ENCODE measurements at regions not wholly inside any gene's neighbourhood (a gene's known extent, or its start where the extent isn't known, plus 50 kb on each side); places are given as distances from the start of the nearest gene placed in this dataset.
"Not testable (repeated sequence)": the region's sequence is repeated elsewhere in the genome, so short reads cannot be mapped to it uniquely, and the experiment has no call there.

DNA sequence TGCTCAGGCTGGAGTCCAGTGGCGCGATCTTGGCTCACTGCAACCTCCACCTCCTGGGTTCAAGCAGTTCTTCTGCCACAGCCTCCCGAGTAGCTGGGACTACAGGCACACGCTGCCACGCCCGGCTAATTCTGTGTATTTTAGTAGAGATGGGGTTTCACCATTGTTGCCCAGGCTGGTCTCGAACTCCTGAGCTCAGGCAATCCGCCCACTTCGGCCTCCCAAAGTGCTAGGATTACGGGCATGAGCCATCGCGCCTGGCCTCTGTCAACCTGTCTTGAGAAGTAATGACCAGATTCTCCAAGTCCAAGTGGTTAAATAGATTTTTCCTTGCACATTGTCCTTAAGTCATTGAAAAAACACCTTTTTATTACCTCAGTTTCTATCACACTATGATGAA, 283.7 kb downstream of the KCNJ2 start:
- DNase-seq, result not testable (repeated sequence)

DNA sequence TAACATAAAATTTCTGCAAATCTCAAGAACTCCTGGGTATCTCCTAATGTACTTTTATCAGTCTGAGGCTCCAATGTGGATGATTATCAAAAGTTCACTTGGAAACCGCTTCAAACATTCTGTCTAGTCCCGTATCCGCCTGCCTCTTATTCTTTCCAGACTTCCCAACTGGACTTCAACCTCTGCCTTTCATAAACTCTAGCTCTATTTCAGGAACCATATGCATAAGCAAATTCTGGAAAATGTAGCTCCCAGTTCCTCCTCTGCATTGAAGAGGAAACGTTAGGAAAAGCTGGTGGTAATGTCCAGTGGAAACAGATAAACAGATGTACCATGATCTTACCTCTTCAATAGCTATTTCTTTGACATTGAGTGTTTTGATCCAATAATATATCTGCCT, 285.0 kb downstream of the KCNJ2 start:
- DNase-seq, result no peak

DNA sequence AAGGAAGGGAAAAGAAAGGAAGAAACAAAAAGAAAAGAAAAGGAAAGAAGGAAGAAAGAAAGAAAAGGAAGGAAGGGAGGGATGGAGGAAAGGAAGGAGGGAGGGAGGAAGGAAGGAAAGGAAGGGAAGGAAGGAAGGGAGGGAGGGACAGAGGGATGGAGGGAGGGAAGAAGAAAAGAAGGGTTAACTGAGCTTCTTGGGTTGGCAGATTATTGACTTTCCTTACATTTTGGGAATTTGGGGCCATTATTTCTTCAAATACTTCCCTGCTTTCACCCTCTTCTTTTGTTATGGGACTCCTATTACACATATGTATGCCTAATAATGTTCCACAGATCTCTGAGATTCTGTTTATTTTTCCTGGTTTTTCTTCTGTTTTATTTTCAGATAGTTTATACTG, 285.6 kb downstream of the KCNJ2 start:
- DNase-seq, result no peak

DNA sequence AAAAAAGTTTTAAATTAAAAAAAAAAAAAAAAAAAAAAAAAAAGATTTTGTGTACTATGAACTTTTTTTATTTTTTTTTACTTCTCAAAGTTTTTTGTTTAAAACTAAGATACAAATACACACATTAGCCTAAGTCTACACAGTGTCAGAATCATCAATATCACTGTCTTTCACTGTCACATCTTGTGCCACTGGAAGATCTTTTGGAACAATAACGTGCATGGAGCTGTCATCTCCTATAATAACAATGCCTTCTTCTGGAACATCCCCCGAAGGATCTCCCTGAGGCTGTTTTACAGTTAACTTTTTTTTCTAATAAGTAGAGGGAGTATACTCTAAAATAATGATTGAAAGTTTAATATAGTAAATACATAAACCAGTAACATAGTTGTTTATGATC, 295.7 kb downstream of the KCNJ2 start:
- no peak for DNase-seq

DNA sequence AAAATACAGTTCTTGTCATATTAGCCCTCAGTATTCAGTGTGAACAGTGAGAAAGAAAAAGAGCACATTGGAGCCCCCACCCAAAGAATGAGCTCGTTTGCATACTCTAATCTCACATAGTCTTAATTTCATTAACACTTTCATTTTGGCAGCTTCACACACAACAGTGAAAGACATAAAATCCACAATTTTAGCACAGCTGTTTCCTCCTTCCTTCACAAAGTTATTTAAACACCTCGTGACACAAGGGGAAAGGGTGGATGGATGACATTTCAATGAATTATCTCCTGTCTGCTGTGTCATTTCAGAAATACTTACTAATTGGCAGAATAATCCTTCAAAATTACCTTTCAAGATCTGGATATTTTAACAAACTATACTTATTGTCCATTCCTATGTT, 299.3 kb downstream of the KCNJ2 start:
- DNase-seq, result no peak

DNA sequence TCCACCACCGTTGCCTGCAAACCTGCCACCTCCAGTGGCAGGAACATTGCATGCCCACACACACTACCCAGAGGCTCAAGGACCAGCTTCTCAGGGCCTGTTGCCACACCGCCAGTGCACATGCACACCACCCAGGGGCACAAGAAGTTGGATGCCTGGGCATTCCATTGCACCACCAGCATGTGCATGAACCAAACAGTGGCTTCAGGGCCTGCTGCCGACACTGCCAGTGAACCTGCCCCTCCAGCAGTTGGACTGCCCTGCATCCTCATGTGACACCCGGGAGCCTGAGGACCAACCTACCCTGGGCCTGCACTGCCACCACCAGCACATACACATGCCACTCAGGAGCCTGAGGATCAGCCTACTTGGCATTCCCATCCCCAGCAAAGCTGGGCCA, 303.7 kb downstream of the KCNJ2 start:
- DNase-seq, result no peak

DNA sequence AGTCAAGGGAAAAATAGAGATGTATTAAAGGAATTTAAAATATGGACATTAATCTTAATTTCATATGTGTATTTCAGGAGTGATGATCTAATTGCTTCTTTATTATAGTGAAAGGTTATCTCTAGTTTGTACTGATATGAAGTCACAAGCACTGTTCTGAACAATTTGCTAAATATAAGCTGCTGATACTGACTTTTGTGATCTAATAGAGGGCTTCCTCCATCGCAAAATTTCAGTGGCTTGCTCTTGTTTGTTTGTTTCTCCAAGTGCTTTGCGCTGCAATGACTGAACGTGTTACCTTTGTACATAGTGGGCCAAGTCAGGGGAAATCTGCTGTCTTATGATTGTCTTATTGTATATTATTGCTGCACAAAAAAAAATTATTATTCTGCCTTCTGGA, 307.0 kb downstream of the KCNJ2 start:
- DNase-seq, result no peak

DNA sequence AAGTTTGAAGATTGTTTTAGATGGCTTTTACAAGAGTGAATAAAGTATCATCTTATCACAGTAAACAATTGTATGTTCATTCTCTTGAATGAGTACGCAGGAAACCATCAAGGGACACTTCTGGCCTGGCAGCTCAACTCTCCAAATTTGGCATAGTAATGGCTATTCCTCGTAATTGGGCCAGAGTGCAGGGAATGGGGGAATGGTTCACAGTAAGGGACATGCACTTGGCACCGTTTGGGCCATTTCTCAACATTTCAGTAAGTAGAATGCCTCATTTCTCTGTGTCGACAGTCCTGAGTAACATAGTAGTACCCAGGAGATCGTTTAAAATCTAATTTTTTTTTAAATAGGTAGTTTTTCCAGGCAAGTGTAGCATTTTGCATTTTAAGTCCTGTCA, 309.6 kb downstream of the KCNJ2 start:
- no peak for DNase-seq

DNA sequence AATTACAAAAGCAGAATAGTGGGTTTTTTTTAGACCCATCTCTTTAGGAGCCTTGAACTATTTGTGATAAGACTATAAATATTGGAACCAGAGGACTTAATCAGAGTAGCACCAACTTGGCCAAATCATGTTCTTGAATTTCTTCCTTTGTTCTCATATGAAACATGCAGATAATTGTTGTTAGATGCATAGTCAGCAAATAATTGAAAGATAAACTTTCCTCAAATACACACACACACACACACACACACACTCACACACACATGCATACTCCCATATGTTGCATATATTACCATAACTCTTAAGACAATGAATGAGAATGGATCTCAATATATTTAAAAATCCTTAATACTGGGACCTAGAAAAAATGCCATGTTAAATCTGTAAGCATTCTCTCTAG, 310.4 kb downstream of the KCNJ2 start:
- DNase-seq, result no peak

DNA sequence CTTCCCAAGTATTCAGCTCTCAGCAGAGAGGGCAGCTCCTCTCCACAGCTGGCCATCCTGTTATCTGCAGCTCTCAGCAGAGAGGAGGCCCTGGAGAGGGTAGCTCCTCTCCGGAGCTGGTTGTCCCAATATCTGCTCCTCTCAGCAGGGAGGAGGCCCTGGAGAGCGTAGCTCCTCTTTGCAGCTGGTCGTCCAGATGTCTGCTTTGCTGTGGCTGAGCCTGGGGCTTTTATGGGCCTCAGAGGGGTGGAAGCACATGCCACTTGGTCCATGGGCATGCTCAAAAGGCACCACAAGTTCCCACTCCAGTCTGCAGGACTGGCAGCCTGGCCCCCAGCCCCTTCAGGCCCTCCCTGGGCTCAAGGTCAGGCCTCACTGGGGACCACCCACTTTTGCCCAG, 314.3 kb downstream of the KCNJ2 start:
- DNase-seq, result no peak

DNA sequence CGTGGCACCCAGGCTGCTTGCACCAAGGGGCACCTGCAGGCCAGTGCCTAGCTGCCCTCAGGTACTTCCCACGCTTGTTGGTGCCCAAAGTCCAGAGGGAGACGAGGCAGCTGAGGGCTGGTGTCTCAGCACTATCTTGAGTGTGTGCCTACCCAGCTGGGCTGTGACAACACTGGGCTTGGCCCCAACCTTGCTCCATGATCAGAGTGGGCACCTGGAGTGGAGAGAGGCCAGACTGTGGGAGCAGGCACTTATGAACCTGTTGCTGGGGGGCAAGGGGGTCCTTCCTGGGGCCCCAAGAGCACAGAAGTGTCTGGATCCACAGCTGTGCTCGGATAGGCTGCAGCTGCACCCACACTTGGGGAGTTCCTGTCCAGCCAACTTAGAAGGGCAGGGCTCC, 314.7 kb downstream of the KCNJ2 start:
- no peak for DNase-seq

DNA sequence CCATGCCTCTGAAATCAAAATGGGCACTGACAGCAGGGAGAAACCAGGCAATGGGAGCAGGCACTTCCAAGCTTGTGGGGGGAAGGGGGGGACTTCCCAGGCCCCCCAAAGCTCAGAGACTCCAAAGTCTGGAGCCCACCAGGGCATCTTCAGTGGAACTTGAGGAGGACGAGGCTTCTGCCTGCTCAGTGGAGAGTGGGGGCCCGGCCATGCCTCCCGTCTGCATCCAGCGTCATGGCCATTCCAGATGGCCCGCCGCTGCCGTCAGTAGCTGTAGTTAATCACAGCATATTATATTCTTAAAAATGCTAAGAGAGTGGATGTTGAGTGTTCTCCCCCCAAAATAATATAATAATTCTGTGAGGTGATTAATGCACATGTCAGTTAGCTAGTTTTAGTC, 315.2 kb downstream of the KCNJ2 start:
- no peak for DNase-seq

DNA sequence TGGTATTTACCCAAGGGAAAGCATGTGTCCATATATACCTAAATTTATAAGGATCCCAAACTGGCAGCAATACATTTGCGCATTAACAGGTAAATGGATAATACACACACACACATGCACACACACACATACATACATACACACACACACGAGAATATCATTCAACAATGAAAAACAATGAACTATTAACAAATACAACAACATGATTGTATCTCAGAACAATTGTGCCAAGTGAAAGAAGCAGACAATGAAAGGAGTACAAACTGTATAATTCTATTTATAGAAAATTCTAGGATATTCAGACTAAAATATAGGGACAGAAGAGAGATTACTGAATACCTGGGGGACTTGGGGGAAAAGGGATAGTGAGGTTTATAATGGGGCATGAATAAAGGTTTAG, 323.0 kb downstream of the KCNJ2 start:
- DNase-seq, result no peak

DNA sequence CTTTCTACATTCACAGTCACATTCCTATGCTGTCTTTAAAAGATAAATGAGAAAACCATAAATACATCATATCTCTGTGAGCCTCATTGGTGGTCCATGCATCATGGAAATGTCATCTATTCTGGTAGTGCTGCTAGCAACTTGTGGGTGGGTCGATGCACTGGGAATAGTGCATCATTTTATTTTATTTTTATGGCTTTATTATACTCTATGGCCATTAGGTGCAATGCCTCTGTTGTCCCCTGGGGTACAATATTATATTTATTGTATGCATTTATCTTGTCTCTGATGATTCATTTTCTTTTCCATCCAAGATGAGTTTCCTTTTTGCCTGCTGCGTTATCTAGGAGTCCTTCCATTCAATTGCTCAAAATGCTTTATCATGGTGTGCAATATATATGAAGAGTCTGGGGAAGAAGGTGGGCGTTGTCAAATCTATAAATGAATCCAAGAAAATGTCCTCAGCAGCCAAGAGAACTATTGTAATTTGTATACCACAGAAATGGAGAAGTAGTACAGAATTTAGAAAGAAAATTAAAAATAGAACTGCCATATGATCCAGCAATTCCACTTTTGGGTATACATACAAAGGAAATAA, 324.0 kb downstream of the KCNJ2 start:
- DNase-seq, result no peak

DNA sequence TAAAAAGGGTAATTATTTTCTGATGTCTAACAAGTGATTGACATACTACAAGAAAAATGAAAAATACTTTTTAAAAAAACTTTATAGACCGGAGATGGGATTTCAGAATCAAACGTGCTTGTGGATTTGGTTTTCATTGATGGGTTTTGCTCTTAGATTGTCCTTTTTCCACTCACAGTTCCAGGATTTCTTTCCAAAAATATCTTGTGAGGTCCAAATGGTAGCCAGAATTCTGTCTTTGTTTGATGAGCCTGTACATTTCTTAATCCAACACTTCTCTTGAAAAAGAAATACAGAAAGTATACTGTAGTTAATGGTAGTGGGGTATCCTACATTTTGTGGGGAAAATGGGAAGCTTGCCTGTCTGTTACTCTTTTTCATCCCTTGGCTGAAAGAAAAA, 329.3 kb downstream of the KCNJ2 start:
- DNase-seq, result no peak

DNA sequence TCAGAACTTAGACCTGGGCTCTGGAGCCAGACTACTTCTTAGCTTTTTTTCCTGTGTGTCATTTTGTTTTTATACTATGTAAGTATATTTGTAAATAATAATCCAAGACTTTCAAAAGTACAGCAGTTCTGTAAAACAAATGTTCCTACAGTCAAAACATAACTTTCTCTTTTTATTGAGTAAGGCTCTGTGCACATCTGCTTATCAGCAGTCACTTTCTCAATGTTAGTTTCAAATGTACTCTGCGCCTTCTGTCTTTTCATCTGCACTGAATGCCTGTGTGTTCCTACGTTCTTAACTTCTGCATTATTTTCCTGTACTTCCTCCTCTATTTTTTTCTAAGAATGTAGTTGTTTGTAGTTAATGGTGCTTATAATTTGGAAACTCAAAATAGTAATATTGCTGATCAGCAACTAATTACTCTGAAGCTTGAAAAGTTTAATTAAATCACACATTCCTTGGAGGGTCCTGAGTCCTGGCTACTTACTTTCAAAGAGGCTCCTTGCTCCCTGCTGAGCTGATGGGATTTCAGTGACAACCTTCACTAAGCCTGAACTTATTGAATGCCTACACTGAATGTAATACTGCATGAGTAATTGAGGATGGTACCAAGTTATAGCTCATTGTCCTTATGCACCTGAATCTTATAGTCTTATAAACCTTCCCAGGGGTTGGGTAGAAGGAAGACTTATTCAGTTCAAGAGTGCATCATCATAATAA, 329.9 kb downstream of the KCNJ2 start:
- DNase-seq, result no peak

DNA sequence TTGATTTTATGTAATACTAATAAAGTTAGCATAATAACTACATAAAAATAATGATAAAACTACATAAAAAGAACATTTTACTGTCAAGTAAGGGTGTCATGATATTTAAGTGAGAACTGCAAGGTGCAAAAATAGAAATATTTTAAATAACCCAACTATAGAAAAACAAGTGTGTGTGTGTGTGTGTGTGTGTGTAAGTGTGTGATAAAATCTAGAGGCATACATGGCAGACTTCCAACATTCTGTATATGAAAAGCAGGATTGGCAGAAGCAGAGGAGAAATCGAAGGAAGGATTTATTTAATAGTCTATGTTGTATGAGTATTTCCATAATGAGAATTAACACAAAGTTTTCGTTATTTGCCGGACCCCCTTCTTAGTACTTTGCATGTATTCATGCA, 334.1 kb downstream of the KCNJ2 start:
- DNase-seq, result no peak

DNA sequence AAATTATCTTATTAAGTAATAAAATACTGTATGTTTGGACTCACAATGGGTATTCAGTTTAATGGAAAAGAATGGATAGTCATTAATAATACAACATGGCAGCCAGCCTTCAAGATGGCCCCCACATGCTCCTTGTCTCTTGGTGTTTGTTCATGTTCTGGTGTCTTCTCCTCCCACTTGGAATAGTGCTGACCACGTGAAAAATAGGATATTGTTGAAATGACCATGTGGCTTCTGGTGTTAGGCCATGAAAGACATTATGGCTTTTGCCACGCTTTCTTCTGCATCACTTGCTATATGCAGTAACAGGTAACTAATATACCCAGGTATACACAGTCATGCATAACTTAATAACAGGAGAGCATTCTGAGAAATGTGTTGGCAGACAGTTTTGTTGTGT, 341.0 kb downstream of the KCNJ2 start:
- no peak for DNase-seq

DNA sequence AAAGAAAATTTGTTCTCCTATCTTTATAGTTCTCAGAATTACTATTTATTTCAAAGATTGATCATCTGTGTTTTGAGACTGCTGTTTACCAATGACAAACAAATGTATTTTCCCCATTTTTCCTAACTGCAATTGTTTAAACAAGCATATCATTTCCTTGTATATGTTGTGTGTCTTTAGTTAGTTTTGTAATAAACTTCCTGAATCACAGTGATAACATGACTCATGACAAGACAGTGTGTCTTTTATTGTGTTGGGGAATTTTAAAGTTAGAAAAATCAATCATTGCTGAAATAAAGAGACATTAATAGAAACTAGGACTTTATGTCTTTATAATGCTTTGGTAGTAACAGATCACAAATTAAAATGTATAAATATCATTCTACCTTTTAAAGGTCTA, 348.5 kb downstream of the KCNJ2 start:
- DNase-seq, result no peak

DNA sequence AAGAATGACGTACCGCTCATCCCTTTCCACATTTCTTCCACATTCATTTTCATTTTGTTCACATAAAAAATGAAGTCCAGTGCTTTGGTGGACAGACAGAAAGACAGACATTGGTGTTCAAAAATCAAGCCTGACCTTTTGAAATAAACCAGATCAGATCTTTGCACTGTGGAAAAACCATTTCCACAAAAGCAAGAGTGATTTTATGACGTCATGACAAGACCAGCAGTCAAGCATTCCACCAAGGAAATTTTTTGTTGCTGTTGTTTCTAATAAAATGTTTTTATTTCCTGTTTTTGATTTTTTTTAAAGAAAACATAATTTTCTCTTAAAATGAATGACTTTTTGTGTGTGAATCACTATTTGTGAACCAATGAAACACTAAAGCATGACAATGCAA, 350.0 kb downstream of the KCNJ2 start:
- no peak for DNase-seq

DNA sequence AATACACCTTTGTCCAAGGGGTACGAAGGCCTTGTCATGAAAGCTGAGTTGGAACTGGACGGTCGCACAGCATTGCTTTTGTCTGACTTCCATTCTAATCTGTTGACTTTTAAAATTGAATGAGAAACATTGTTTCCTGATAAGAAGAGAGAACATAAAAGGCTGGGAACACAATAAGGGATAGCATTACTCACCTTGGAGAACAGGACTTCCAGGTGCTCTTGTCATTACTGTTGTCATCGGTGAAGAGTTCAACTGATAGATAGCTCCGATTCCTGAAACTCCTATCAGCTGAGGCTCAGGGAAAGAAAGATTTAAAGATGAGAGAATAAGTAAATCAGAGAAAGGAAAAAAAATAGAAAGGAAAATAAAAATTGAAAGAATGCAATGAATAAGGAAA, 351.1 kb downstream of the KCNJ2 start:
- no peak for DNase-seq

DNA sequence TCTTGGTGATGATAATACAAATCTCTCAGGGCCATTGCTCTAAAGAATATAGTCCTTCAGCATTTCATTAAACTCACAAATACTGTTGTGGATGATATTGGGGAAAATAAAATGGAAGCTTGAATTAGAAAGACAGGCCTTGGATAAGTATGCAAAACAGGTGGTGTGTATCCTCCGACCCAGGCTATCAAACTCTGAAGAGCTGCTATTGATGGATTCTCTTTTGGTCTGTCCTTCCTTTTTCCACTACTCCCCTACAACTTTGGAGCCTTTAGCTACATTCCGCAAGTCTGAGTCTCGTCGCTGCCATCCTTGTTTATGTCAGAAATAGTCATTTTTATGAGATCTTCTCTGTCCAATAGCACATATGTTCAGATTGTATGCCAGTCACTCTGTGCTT, 351.6 kb downstream of the KCNJ2 start:
- no peak for DNase-seq

DNA sequence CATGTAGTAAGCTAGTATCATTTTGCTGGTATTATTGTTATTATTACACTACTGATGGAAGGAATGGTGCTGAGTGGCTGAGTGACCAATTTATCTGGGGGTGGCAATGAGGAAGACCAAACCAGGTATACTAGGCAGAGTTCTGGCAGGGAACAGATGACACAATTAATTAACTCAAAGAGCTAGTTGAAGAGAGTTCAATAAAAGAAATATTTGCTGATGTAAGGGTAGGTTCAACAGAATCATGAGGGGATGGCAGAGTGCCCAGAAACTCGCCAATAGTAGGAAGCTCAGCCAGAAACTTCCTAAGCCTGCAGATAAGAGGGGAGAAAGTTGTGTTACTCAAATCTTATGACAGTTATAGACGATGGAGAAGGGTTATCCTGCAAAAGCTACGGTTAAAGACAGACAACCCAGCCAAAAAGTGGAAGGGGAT, 352.5 kb downstream of the KCNJ2 start:
- DNase-seq, result no peak

DNA sequence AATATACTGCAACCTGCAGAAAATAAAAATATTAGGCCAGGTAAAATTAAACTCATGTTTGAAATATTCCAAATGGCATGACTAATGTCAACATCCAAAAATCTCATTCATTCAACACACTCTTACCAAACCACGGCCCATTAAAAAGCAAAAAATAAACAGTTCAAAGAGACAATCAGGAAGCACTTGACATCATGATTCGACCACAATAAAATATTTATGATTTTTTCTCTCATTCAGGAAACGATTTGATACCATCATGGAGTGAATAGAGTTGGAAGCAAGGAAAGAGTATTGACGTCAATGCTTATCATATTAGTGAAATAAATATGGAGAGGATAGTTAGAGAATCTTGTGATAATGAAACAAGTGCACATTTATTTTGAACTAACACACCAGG, 354.1 kb downstream of the KCNJ2 start:
- DNase-seq, result no peak

DNA sequence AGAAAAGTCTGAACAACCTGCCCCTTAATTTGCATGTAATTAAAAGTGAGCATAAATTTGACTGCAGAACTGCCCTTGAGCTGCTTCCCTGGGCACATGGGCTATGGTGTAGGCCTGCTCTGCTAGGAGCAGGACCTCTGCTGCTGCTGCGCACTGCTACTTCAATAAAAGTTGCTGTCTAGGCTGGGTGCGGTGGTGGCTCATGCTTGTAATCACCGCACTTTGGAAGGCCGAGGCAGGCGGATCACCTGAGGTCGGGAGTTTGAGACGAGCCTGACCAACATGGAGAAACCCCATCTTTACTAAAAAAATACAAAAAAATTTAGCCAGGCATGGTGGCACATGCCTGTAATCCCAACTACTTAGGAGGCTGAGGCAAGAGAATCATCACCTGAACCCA, 355.7 kb downstream of the KCNJ2 start:
- not testable (repeated sequence) for DNase-seq

Measured in C1 segment of cervical spinal cord (tissue), 14 donors.